ENCODE measurements at regions not wholly inside any gene's neighbourhood (a gene's known extent, or its start where the extent isn't known, plus 50 kb on each side); places are given as distances from the start of the nearest gene placed in this dataset.
A peak's percentile ranks its signal among the peaks of the same experiment; 100 is the strongest.

DNA sequence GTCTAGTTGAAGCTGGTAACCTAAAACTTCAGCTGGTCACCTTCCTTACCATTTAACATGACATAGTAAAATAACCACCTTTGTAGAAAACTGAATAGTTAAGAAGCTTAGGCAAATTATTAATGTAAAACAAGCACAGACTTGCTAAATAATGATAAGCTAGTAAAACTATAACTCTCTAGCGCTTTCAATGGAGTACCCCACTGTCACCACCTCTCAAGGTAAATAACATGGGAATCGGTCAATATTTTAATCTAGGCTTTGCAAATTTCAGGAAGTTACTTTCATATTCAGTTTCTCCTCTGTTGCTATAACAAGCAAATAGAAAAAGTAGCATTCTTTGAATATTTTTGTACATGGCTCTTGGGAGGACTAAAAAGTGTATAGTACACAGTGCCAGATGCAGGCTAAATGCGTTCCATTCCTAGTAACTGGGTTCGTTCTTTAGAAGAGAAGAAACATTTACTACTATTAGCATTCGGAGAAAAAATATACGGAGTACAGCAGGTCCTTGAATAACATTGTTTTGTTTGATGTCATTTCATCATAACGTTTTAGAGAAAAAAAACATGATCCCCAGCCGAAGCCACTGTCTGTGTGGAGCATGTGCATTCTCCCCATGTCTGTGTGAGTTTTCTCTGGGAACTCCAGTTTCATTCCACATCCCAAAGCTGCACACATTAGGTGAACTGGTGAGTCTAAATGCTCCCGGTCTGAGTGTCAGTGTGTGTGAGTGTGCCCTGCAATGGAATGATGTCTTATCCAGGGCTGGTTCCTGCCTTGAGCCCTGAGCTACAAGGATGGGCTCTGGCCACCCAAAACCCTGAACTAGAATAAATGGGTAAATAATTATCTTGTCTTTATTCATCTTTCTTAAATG lies 52.5 kb downstream of the EPRS1 start:
- DNase-seq, result no peak

DNA sequence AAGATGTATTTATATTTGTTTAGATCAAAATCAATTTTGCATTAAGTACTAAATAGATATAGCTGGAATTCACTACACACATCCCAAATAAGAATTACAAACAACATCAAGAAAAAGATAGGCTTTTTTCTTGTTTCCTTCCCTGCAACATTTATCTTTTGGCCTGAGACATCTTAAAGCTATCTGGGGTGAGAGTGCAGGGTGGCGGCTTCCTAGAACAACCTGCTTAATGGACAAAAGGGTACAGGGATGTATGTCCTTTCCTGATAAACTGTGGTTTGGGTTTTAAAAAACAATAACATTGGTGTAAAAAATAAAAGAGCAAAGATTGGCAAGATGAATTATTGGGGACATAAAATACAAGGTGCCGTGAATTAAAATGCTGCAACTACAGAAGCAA lies 54.4 kb downstream of the EPRS1 start:
- DNase-seq, result no peak

DNA sequence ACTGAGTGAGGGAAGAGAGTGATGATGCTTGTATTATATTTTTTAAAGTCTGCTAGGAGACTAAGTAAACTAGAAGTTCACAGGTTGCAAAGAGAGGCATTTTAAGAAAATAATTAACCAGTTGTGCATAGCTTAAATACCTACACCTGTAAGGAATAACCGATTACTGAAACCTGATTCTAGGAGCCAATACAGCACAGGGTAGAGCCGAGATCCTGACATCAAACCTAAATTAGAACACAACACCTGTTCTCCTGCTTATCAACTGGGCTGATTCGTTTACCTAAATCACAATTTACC lies 54.8 kb downstream of the EPRS1 start:
- no peak for DNase-seq

DNA sequence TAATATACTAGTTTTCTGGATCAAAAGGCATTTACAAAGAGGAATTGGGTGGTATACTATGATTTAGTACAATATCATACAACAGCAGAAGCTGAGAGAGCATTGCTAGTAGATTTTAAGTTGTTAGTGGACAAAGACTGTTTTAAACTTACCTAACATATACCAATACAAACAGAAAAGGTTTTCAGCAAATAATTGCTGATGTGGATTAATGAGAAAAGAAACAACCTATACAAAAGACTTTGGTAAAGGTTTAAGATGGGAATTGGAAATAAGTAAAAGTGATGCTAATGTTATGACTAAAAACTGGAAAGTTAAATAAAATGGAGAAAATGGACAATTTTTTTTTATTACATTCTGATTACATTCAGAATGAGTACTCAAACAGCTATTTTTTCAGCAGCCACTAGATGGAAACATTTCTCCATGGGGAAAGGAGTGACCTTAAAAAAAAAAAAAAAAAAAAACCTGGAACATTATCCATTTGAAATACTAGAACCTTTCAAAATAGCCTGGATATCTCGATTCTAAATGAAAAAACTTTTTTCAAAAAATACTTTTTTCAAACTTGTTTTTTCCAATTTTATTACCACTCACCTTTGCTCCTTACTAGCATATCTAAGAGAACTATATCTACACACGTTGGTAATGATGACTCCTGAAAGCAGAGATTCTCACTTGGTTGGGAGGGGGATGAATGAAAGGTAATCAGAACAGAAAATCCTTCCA lies 55.4 kb downstream of the EPRS1 start:
- DNase-seq, result peak in 1 of 2 donors; percentile 27

DNA sequence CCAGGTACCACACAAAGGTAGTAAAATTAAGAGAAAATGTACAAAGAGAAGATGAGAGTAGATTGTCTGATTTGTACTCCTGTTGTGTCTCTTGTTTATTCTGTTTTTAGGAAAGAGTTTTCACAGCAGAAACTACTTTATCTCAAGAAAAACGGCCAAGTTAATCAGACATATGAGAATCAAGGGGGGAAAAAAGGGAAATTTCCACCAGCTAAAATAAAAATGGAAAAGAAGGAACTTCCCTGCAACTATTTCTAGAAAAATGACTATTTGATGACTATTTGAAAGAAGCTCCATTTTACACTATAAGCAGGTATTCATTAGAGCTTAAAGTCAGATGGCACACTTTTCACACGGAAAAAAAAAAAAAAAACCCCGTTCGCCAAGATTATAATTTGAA lies 56.5 kb downstream of the EPRS1 start:
- DNase-seq, result no peak

DNA sequence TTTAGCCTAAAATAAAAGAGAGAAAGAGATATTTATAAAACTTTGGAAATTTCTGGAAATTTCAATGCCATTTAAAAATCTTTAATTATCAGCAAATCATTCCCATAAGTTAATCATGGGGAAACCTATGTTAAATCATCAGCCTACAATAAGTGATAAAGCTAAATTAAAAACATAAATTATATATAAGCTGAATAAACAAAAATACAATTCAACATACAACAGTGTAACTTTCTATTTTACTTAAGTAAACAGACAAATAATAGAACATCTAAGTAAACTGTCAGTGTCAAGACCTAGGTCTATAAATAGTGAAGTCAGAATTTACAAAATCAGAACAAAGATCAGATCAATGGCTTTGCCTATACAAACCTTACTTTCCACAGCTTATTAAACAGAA lies 57.5 kb downstream of the EPRS1 start:
- no peak for DNase-seq

DNA sequence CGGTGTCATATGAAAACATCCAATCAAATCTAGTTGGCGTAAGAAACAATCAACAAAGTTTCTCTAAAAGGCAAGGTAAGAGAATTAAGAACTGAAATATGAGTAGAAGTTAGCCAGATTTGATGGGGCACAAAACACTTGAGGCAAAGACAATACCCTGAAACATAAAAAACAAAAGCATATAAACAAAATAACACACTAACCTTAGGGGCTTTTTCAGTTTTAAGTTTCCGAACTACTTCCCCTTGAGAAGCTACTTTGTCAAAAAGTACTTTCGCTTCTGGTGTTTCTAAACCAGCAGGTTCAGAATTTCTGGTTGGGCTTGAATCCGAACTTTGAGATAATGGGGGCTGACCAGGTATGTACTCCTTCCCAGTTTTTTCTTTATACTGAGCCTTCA lies 57.9 kb downstream of the EPRS1 start:
- DNase-seq, result no peak

DNA sequence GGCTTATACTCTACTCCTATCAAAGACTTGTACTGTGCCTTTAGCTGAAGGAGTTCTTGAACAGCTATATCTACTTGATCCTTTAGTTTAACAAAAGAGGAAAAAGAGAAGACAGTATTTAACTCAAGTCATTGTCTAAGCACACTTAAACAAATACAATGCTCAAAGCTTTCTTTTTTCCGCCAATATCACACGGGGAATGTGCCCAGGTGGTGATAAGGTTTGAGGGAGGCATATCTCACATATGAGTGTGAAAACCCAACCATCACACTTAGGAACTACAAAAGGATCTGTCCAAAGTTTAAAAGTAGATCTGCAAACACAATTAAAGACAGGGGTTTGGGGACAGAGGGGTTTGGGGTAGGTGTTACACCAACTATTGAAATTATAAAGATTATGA lies 59.0 kb upstream of the SLC30A10 start:
- DNase-seq, result no peak

DNA sequence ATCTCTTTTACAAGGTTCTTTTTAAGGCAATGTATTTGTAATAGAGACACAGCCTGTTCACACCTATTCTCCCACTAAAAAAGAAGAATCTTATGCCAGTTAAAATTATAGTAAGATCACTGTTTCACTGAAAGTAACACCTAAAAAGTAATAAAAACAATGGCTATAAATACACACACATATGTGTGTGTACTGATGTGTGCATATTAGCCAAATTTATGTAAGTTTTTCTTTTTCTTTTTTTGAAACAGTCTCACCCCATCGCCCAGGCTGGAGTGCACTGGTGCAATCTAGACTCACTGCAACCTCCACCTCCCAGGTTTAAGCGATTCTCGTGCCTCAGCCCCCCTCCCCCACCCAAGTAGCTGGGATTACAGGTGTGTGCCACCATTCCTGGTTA lies 56.8 kb upstream of the SLC30A10 start:
- no peak for DNase-seq
